Stromal cell of bone marrow (primary cell): ENCODE measurements at regions not wholly inside any gene's neighbourhood (a gene's known extent, or its start where the extent isn't known, plus 50 kb on each side); places are given as distances from the start of the nearest gene placed in this dataset.

Experiments used
- DNase-seq: peaks from one replicate; pipeline ENCODE4 v3.0.0-alpha.2; 2012; ENCODE audit warnings: low read depth

DNA sequence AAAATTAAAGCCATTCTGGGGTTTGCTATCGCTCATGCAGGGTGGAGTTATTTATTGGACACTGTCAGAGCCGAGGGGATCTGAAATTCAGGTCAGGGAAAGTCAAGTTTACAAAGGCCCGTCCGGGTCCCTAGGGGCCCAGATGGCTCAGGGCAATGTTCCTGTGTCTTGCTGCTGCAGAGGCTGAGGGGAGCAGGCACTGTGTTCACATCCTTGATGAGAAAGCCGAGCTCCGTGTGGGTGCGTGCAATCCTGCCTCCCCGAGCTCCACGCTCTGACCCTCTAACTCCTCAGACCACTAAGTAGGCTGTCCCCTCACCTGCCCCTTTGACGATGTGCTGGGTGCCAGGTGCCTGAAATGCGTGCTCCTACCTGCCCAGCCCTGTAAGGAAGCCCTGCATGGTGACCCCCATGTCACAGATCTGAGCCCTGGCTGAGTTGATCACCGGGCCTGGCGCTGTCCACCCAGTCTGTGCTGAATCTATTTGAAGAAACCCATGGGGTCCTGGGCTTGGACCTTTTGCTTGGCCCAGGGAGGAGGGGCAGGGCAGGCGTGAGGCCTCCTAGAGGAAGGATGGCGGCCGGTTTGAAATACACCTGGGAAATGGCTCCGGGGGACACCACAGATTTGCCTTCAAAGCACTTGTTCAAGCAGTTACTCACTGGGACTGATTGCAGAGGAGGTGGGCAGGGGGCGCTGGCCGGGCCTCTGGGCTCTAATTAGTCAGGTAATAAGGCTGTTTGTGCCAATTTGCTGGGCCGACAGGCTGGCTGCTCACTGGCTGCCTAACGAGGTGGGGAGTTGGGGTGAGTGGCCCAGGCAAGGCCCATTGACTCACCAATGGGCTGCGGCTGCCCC is 204.3 kb downstream of the KIF26A start:
- DNase-seq = no peak

DNA sequence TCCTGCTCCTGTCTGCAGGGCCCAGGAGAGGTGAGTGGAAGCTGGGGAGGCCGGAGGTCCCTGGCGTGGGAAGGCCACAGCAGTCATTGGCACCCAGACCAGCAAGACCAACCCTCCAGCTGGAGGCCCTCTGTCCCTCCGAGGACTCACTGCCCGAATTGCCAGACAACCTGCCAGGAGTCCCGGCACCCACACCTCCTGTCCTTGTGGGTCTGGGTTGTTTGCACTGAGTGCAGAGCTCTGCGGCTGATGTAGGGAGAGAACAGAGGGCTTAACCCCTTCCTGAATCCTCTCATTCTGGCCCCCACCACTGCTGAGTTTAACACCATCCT is 204.9 kb downstream of the KIF26A start:
- DNase-seq = no peak

DNA sequence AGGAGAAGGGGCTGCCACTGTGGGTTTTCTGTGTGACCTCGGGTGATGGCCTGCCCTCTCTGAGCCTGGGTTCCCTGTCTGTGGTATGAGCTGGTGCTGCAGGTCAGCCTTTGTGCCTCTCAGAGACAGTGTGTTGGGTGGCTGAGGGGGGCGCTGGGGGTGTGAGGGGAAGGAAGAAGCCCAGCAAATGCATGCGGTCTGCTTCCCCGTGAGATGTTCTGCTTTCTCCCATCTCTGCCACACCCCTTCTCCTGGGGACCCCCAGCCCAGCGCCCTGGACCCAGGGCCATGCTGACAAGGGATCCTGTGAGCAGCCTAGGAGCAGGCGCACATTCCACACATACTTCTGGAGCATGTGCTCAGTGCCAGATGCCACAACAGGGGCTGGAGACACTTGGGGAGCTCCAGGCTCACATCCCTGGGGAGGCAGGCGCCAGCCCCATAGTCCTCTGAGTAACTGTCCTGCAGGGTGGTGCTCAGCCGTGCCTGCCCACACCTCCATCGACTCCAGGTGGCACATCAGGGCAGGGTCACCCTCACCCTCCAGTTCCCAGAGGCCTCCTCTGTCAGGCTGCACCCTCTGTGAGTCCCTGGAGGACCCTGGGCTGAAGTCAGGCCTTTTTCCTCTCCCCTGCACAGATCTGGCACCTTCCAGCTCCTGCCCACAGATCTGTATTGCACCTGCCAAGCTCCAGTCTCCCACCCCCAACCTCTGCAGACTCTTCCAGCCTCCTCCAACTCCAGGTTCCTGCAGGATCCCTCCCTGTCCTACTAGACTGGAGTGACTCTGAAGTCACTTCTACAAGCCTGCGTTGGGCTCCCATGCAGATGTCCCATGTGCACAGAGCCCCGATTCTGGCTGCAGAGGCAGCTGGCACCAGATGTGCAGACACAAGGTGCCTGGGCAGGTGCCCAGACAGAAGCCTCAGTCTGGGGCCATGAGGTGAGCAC is 205.6 kb downstream of the KIF26A start:
- no peak for DNase-seq

DNA sequence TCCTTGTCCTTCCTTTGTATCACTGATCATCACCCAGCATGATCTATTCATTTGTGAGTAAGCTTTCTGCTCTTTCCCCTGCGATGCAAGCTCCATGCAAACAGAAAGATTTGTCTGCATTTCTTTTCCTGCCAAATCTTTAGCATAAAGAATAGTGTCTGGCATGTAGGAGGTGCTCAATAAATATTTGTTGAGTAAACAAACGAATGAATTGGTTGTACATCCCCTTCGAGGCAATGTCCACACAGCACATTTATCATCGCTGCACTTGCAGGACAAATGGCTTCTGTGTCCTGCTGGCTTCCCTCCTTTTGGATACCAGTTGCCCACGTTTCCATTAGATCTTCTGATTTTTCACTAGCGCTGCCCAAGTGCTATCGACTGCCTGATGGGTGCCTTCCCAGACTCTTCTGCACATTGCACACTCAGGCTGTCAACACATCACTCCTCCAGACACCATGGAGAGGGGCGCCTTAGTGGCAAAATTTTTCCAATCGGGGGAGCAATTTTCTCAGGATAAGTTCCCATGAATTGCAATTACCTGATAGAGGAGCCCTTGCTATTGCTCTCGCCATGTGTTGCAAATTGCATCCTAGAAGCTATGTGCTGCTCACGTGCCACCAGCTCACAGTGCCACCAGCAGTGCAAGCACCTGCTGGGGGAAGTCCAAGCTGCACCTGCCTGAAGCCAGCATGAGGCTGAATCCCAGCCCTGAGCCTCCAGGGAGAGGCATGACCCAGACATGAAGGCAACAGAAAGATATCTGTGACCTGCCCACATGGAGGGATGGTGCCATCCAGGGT is 206.6 kb downstream of the KIF26A start:
- no peak for DNase-seq

DNA sequence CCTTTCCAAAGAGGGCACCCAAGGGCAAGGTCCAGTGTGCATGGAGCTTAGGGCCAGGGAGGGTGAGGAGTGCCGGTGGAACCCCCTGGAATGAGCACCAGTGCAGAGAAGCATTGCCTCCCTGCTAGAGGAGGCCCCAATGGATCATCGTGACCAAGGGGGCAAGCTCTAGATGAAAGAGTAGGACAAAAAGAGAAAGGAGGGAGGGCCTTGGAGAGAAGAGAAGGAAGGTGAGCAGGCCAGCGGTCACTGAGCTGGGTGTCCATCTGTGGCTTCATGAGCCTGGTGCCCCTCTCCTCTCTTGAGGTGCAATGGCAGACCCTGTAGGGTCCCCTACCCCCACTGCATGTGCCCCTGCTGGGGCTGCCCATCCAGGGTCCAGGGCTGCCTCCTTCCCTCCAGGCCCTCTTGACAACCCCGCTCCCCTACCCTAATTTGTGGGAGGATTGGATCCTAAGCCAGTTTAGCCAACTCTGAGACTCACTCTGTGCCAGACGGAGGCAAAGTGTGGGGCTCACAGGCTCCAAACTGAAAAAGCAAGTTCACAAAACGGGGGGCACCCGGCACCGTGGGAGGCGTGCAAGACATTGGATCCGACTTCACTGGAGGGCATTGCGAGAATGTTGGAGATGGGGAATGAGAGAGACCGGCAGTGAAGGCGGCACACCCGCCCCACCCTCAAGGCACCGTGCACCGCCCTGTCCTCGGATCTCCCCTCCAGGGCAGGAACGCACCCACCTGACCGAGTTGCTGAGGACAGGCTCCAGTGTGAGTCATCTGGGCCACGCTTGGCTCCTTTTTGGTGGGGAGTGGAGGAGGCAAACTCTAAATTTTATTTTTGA is 207.5 kb downstream of the KIF26A start:
- no peak for DNase-seq

DNA sequence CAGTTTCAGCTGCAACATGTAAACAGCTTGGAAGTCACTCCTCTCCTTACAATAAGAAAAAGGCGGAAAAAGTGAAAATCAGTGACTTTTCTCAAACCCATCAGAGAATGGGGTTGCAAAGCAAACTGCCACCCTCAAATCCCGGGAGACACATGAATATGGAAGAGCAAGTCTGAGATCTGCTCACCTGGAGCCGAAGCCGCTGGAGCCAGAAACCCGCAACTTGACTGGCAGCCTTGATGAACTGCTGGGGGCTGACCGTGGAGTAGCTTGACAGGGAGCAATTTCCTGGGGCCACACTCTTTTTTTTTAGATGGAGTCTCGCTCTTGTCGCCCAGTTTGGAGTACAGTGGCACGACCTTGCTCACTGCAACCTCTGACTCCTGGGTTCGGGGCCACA is 208.2 kb downstream of the KIF26A start:
- DNase-seq = no peak

DNA sequence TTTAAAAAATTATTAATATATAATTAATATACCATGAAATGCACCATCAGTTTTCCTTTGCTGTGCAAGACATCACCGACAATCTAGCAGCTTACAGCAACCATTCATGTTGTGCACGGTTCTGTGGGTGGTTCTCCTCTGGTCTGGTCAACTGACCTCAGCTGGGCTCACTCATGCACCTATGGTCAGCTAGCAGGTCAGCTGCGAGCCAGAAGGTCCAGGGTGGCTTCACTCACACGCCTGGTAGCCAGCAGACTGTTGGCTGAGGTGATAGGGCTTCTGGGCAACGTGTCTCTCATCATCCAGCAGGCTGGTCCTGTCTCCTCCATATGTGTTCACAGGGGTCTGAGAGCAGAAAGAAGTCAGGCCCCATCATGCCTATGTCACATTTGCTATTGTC is 210.4 kb downstream of the KIF26A start:
- DNase-seq = no peak

DNA sequence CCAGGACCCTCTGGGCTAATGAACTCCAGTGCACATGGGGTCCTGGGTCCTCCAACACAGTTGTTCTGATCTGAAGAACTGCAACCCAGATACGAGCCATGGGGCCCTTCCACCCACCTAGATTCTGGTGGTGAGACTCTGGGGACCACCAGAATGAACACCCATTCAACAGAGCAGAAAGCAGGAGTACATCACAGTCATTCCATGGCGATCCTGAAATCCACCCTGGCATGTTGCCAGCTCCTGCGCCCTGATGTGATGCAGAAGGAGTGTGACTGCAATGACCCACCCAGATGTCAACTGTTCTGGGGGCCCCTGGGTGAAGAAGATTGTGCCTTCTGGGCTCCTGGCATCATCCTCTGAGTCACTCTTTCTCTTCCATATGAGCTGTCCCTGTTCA is 211.6 kb downstream of the KIF26A start:
- no peak for DNase-seq

DNA sequence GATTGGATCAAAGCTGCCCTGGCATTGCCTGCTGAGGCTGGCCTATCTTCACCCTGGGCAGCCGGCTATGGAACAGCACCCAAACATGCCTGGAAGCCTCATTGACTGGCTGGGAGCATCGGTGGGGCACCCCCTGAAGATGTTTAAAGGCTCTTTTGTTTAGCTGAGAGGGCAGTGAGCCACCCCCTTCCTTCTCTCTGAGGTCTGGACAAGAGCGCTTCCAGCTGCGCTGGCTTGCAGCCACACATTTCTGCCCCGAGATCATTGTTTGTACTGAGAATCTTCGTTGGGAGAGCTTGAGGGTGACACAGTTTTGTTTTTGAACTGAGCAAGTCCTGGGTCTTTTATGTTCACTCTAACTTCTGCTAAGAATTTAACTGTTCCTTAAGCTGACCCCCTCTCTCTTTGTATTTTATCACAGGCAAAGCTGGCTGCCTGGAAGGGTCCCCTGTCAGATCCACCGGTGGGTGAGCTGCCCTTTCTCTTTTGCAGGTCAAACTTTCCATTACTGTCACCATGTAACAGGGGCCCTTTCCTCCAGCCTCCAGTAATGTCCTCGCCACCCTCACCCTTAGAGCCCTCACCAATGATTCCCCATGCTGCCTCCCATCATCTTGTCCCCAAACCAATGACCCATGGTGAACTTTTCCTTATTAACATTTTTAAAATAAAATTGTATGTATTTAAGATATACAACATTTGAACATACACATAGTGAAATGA is 212.2 kb downstream of the KIF26A start:
- DNase-seq = no peak

DNA sequence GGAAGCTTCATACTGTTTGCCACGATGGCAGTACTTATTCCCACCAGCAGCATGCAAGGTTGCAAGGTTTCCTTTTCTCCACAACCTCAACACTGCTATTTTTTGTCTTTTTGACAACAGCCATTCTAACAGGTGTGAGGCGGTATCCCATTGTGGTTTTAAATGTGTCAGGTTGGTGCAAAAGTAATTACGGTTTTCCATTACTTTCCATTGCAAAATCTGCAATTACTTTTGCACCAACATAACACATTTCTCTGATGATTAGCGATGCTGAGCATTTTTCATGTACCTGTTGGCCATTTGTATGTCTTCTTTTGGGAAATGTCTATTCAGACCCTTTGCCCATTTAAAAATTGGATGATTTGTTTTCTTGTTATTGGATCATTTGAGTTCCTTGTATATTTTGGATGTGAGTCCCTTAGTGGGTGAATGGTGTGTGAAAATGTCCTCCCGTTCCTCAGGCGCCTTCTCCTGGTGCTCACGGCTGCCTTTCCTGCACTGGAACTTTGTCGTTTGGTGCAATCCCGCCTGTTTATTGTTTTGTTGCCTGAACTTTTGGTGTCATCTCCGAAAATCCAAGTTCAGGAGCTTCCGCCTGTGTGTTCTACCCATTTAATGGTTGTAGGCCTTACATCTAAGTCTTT is 213.6 kb downstream of the KIF26A start:
- DNase-seq = no peak

DNA sequence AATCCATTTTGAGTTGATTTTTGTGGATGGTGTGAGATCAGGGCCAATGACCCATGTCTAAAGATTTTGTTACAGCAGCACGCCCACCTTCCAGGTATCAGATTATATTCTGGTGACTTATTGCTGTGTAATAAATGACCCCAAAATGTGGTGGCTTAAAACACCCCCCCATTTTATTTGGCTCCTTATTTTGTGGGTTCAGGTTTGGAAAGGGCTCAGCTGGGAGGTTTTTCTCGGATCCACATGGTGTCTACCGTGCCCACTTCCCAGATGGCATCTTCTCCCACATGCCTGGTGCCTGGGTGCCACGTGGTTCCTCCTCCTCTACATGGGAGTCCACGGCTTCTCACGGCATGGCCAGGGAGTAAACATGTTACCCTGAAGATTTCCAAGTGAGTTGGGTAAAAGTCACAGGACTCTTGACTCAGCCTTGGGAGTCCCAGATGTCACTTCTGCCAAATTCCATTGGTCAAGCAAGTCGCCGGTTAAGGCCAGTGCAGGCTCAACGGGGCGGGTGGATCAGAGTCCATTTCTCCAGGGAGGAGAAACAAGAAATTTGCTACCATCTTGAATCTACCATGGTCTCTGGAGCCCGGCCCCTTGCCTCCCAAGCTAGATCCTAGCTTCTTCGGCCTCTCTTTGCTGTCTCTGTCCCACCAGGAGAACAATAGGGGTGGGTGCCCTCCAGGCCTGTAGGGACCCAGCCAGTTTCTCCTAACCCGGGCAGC is 214.3 kb downstream of the KIF26A start:
- DNase-seq = no peak

DNA sequence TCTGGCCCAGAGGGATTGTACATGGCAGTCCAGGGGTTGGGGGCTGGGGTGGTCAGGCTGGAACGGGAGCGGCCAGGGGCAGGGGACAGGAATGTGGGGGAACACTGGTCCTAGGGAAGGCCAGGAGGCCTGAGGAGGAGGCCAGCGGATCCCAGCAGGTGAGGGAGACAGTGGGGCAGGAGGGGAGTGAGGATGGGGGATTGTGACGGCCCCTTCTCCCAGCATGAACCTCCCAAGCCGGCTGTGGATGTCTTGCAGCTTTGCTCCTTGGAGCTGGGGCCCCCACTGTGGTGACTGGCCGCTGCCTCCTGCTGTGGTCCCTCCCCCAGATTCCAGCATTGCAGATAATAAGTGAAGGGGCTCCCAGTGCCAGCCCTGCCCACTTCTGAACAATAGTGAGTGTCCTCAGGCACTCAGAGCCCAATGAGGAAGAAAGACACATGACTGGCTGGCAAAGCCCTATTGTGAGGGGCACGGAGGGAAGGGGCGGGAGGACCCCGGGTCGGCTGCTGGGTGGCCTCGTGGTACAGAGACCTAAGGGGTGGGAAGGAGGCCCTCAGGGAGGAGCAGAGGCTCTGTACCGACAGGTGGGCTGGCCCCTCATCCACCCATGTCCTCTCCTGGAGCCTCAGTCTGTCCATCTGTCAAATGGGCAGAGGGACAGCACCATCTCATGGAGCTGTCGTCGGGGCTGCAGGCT is 215.0 kb downstream of the KIF26A start:
- DNase-seq = no peak

DNA sequence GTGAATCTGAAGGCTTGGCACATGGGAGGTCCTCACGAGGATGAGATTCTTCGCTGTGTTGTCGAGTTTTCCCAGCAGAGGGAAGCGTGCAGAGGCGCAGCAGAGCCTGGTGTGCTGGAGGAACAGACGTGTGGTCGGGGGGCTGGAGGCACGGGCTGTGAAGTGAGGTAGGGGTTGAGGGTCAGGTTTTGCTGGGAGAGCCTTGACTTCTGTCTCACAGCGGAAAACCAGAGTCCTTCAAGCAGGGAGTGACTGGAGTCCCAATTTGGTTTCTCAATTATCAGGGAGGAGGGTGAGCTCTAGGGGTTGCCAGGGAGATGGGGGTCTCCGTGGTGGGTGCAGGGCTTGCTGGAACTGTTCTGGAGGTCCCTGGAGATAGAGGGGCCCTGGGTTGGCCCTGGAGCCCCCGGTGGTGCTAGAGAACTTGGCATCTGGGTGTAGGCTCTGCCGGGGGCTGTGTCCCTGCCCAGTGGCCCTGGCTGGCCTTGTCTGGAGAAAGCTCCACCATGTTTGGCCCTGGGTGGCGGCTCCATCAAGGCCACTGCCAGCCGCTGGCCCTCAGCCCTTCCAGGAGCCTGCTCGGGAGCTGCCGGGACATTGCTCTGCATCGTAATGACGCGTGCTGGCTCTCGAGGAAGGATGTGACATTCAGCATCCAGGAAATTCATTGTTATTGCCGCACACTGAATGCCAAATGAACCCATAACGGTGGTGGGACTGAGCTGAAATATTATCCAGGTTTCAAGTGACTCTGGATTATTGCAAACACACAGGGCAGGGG is 215.7 kb downstream of the KIF26A start:
- no peak for DNase-seq

DNA sequence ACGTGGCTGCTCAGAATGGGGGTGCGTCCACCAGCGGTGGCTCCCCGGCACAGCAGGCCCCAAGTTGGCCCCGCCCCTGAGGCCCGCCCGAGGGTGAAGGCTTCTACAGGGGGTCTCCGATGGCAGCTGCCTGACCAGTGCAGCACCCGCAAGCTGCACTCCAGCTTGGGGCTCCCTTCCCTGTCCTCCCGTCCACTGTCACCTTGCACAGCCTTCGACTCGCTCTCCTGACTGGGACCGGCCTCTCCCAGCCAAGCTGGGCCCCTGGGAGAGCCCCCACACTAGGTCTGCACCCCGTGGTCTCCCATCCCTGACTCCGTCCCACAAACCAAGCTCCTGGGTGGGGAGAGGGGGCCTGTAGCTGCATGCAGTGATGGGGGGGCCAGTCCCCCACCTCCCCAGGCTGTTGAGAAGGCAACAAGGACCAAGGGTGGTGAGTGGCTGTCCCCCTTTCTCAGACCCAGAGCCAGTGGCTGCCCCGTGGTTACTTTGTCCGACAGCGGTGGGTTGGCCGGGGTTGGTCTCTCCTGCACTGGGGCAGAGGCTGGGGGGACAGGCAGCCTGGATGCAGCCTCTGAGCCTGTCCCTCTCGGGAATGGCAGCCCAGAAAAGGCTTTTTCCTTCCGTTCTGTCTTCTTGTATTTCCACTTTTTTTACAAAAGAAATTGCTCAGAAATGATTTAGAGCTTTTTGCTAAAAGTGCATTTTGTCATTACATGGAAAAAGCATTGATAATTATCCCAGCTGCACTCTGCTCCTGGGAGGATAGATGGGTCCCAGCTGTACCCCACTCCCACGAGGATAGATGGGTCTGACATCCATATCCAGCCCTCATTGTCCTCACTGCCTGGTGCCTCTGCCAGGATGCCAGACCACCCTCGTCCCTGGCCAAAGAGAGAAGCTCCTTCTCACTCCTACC is 217.0 kb downstream of the KIF26A start:
- no peak for DNase-seq

DNA sequence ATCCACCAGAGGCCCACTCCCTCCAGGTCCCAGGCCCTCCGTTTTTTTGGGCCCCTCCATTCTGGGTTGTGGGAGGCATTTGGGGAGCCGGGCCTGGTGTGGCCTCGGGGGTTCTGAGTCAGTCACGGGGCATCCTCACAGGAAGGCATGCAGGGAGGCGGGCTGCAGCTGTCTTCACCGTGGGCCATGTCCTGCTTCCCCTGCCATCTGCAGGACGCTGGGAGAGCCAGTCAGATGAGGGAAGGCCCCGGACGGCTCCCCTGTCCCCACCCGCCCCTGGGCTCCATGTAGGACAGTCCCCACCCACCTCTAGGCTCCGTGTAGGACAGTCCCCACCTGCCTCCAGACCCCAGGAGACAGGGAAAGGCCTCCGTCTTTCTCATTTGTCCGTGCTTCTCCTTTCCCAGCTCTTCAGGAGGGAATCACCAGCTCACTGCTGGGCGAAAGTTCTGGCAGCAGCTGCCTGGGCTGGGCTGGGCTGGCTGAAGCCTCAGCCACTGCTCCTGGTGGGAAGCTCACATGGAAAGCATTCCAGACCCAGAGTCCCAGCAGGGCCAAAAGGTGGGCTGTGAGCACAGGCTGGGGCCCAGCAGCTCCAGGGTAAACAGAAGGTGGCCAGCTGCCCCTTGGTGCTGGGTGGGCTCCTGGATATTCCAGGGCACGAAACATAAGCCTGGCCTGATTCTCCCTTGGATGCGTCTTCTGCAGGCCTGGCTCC is 217.8 kb downstream of the KIF26A start:
- no peak for DNase-seq
